Neural cell (in vitro differentiated cells): ENCODE measurements at regions not wholly inside any gene's neighbourhood (a gene's known extent, or its start where the extent isn't known, plus 50 kb on each side); places are given as distances from the start of the nearest gene placed in this dataset.

Experiments
- H2AFZ ChIP-seq: fragments of 200-600, 300-800 bp; sonication (generic), shearing (Covaris generic); 2 replicates; pipeline ENCODE4 v1.6.0; 2014; ENCODE audit warnings: low read depth, mild to moderate bottlenecking, antibody characterized with exemption, low read length, moderate library complexity
- H3F3A ChIP-seq: fragments of 200-600 bp; shearing (Covaris generic); 2 replicates; pipeline ENCODE4 v1.6.1; 2016; ENCODE audit warnings: mild to moderate bottlenecking, moderate library complexity, mixed read lengths, antibody characterized with exemption, low read length; ENCODE audit not compliant: insufficient read depth, poor library complexity, severe bottlenecking
- H3K27ac ChIP-seq: fragments of 200-600, 300-800 bp; sonication (generic), shearing (Covaris generic); 2 replicates; pipeline ENCODE4 v1.5.1; 2014; ENCODE audit warnings: mild to moderate bottlenecking, low read length, moderate library complexity
- H3K27me3 ChIP-seq: fragments of 300-800, 200-600 bp; sonication (generic), shearing (Covaris generic); 2 replicates; pipeline ENCODE4 v1.6.0; 2014; ENCODE audit warnings: mild to moderate bottlenecking, low read depth, low read length, moderate library complexity; ENCODE audit not compliant: insufficient read depth
- H3K36me3 ChIP-seq: fragments of 300-800, 200-600 bp; sonication (generic), shearing (Covaris generic); 2 replicates; pipeline ENCODE4 v1.5.1; 2014; ENCODE audit warnings: mild to moderate bottlenecking, antibody characterized with exemption, low read length, moderate library complexity; ENCODE audit not compliant: insufficient read depth
- H3K4me2 ChIP-seq: fragments of 300-800, 200-600 bp; sonication (generic), shearing (Covaris generic); 2 replicates; pipeline ENCODE4 v1.6.0; 2014; ENCODE audit warnings: mild to moderate bottlenecking, low read length
- H3K4me3 ChIP-seq: fragments of 300-800, 200-600 bp; sonication (generic), shearing (Covaris generic); 2 replicates; pipeline ENCODE4 v1.5.1; 2014; ENCODE audit warnings: mild to moderate bottlenecking, low read length, moderate library complexity
- H3K79me2 ChIP-seq: fragments of 200-600 bp; shearing (Covaris generic); replicated peaks from 2 replicates; pipeline ENCODE4 v1.6.0; 2014; ENCODE audit warnings: mild to moderate bottlenecking, low read length, moderate library complexity; ENCODE audit not compliant: insufficient read depth
- H3K9ac ChIP-seq: fragments of 300-800, 200-600 bp; sonication (generic), shearing (Covaris generic); 2 replicates; pipeline ENCODE4 v1.6.1; 2016; ENCODE audit warnings: mild to moderate bottlenecking, low read length, mixed read lengths
- H3K9me2 ChIP-seq: fragments of 200-600 bp; shearing (Covaris generic); 2 replicates; pipeline ENCODE4 v1.6.1; 2016; ENCODE audit warnings: mild to moderate bottlenecking, low read length, mixed read lengths; ENCODE audit not compliant: insufficient read depth
- H3K9me3 ChIP-seq: fragments of 200-600, 300-800 bp; sonication (generic), shearing (Covaris generic); 2 replicates; pipeline ENCODE4 v1.6.1; 2016; ENCODE audit warnings: mild to moderate bottlenecking, mixed run types, low read length, moderate library complexity, mixed read lengths
- H4K20me1 ChIP-seq: fragments of 200-600 bp; shearing (Covaris generic); 2 replicates; pipeline ENCODE4 v1.6.1; 2016; ENCODE audit warnings: mild to moderate bottlenecking, mixed run types; ENCODE audit not compliant: insufficient read depth
- EP300 ChIP-seq: fragments of 450-650 bp; conservative IDR thresholded peaks from 2 replicates; pipeline ENCODE4 v1.6.1; 2014; ENCODE audit warnings: antibody characterized with exemption, mild to moderate bottlenecking, moderate library complexity; ENCODE audit not compliant: poor library complexity, severe bottlenecking
- EZH2 ChIP-seq: fragments of 200-600, 300-800 bp; shearing (Covaris generic), sonication (generic); IDR thresholded peaks from 2 replicates; pipeline ENCODE4 v1.6.1; 2014; ENCODE audit warnings: antibody characterized with exemption, low read length, borderline replicate concordance, mild to moderate bottlenecking; ENCODE audit not compliant: insufficient read depth, poor library complexity, severe bottlenecking
- MXI1 ChIP-seq: fragments of 450-650 bp; conservative IDR thresholded peaks from 2 replicates; pipeline ENCODE4 v1.6.1; 2014; ENCODE audit warnings: antibody characterized with exemption, mild to moderate bottlenecking; ENCODE audit not compliant: poor library complexity, severe bottlenecking
- POLR2AphosphoS5 ChIP-seq: IDR thresholded peaks from 2 replicates; pipeline ENCODE4 v1.6.1; 2012
- RAD21 ChIP-seq: fragments of 450-650 bp; conservative IDR thresholded peaks from 2 replicates; pipeline ENCODE4 v1.6.1; 2014; ENCODE audit warnings: antibody characterized with exemption, mild to moderate bottlenecking, moderate library complexity
- SMC3 ChIP-seq: fragments of 450-650 bp; conservative IDR thresholded peaks from 2 replicates; pipeline ENCODE4 v1.6.1; 2014; ENCODE audit warnings: antibody characterized with exemption, mild to moderate bottlenecking, moderate library complexity; ENCODE audit not compliant: poor library complexity
- TAF1 ChIP-seq: IDR thresholded peaks from 2 replicates; pipeline ENCODE4 v1.6.1; 2012; ENCODE audit warnings: low read depth
- TF ChIP-seq, protein P1 (sequence below): IDR thresholded peaks from 2 replicates; pipeline ENCODE4 v1.6.1; 2012; ENCODE audit warnings: borderline replicate concordance
- TF ChIP-seq, protein P2 (sequence below): fragments of 450-650 bp; IDR thresholded peaks from 2 replicates; pipeline ENCODE4 v1.5.1; 2014; ENCODE audit warnings: antibody characterized with exemption, mild to moderate bottlenecking, moderate library complexity; ENCODE audit not compliant: poor library complexity, severe bottlenecking

DNA sequence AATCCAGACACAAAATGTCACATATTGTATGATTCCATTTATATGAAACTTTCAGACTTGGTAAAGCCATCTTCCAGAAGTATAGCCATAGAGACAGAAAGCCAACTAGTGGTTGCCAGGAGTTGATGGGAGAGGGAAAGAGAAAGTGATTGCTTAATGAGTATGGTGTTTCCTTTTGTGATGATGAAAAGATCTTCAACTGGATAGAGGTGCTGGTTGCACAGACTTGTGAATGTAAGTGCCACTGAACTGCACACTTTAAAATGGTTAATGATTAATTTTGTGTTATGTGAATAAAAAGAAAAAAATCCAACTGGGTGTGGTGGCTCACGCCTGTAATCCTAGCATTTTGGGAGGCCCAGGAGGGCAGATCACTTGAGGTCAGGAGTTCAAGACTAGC, 135.3 kb upstream of the SLC1A4 start:
- Histone ChIP-seq H3K9ac (no peak overlapping the region), H3K9me2 (no peaks in the 10 kb centered on the region), H3K27ac (no peak overlapping the region), H2AFZ (no peak overlapping the region), H3K4me3 (no peak overlapping the region), H3K9me3 (no peaks in the 10 kb centered on the region), H3K79me2 (no peaks in the 10 kb centered on the region), H3K4me2 (no peak overlapping the region), H3F3A (no peaks in the 10 kb centered on the region), H3K27me3 (no peaks in the 10 kb centered on the region), H4K20me1 (no peaks in the 10 kb centered on the region), H3K36me3 (no peaks in the 10 kb centered on the region)
- TF ChIP-seq MXI1 (no peak), TAF1 (no peak), RAD21 (no peak), SMC3 (no peak), POLR2AphosphoS5 (no peak), EZH2 (no peak), EP300 (no peak)
- TF ChIP-seq, protein P1, sequence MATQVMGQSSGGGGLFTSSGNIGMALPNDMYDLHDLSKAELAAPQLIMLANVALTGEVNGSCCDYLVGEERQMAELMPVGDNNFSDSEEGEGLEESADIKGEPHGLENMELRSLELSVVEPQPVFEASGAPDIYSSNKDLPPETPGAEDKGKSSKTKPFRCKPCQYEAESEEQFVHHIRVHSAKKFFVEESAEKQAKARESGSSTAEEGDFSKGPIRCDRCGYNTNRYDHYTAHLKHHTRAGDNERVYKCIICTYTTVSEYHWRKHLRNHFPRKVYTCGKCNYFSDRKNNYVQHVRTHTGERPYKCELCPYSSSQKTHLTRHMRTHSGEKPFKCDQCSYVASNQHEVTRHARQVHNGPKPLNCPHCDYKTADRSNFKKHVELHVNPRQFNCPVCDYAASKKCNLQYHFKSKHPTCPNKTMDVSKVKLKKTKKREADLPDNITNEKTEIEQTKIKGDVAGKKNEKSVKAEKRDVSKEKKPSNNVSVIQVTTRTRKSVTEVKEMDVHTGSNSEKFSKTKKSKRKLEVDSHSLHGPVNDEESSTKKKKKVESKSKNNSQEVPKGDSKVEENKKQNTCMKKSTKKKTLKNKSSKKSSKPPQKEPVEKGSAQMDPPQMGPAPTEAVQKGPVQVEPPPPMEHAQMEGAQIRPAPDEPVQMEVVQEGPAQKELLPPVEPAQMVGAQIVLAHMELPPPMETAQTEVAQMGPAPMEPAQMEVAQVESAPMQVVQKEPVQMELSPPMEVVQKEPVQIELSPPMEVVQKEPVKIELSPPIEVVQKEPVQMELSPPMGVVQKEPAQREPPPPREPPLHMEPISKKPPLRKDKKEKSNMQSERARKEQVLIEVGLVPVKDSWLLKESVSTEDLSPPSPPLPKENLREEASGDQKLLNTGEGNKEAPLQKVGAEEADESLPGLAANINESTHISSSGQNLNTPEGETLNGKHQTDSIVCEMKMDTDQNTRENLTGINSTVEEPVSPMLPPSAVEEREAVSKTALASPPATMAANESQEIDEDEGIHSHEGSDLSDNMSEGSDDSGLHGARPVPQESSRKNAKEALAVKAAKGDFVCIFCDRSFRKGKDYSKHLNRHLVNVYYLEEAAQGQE = no peak
- TF ChIP-seq, protein P2, sequence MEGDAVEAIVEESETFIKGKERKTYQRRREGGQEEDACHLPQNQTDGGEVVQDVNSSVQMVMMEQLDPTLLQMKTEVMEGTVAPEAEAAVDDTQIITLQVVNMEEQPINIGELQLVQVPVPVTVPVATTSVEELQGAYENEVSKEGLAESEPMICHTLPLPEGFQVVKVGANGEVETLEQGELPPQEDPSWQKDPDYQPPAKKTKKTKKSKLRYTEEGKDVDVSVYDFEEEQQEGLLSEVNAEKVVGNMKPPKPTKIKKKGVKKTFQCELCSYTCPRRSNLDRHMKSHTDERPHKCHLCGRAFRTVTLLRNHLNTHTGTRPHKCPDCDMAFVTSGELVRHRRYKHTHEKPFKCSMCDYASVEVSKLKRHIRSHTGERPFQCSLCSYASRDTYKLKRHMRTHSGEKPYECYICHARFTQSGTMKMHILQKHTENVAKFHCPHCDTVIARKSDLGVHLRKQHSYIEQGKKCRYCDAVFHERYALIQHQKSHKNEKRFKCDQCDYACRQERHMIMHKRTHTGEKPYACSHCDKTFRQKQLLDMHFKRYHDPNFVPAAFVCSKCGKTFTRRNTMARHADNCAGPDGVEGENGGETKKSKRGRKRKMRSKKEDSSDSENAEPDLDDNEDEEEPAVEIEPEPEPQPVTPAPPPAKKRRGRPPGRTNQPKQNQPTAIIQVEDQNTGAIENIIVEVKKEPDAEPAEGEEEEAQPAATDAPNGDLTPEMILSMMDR = no peak

DNA sequence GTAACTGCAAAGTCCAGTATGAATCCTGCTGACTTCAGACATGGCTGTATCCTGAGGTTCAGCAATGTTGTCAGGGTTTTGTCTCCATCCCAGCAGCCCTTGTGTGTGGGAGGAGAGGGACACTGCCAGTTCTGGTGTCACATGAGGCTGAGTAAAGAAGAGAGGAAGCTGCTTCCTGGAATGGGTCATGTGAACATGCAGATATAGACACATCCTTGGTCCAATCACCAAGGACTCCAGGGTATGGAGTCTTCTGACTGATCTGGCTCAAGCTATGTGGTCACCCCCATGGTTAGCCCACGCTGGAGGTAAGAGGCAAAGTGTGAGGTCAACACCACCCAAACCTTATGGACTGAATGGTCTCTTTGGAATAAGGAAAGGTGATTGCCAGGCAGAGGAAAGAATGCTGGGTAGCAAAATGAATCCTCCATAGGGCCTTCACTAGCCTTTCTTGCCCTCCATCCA, 134.4 kb upstream of the SLC1A4 start:
- Histone ChIP-seq H3K79me2 (no peaks in the 10 kb centered on the region), H4K20me1 (no peaks in the 10 kb centered on the region), H3F3A (no peaks in the 10 kb centered on the region), H2AFZ (no peak overlapping the region), H3K36me3 (no peaks in the 10 kb centered on the region), H3K27ac (no peak overlapping the region), H3K9me3 (no peaks in the 10 kb centered on the region), H3K4me2 (no peak overlapping the region), H3K9me2 (no peaks in the 10 kb centered on the region), H3K9ac (no peak overlapping the region), H3K27me3 (no peaks in the 10 kb centered on the region), H3K4me3 (no peak overlapping the region)
- TF ChIP-seq POLR2AphosphoS5 (no peak), RAD21 (no peak), EZH2 (no peak), MXI1 (no peak), TAF1 (no peak), SMC3 (no peak), EP300 (no peak)
- TF ChIP-seq, protein P2 = no peak
- TF ChIP-seq, protein P1 = no peak
